AG10803 (cell line): ENCODE measurements at regions not wholly inside any gene's neighbourhood (a gene's known extent, or its start where the extent isn't known, plus 50 kb on each side); places are given as distances from the start of the nearest gene placed in this dataset.

Source experiments
- DNase-seq: peaks from one replicate; pipeline ENCODE4 v3.0.0; 2010; ENCODE audit warnings: low read depth
- H3K4me3 ChIP-seq: 2 replicates; pipeline ENCODE4 v1.5.1; 2011; ENCODE audit warnings: mild to moderate bottlenecking, low read length, control low read depth
- CTCF ChIP-seq: conservative IDR thresholded peaks from 2 replicates; pipeline ENCODE4 v1.5.1; 2011; ENCODE audit warnings: mild to moderate bottlenecking, low read length, control low read depth, inconsistent platforms

- TF ChIP-seq CTCF = no peak
- H3K4me3 ChIP-seq = no peak overlapping the region
- DNase-seq = no peak
Measured at GRCh38 chr2:15084826-15085489, 452.4 kb downstream of the LRATD1 start.

GRCh38 chr2:15092181-15092580 lies 459.7 kb downstream of the LRATD1 start:
- no peak for DNase-seq
- no peak overlapping the region for H3K4me3 ChIP-seq
- TF ChIP-seq CTCF = no peak

- peak; percentile 24 for DNase-seq
- no peak for TF ChIP-seq CTCF
- H3K4me3 ChIP-seq = no peak overlapping the region
Measured at GRCh38 chr2:15092691-15093090, 460.2 kb downstream of the LRATD1 start.

GRCh38 chr2:15094161-15094560 lies 461.6 kb downstream of the LRATD1 start:
- TF ChIP-seq CTCF = no peak
- no peak for DNase-seq
- H3K4me3 ChIP-seq = no peak overlapping the region

GRCh38 chr2:15096873-15097272 lies 464.3 kb downstream of the NBAS start:
- H3K4me3 ChIP-seq = no peak overlapping the region
- no peak for TF ChIP-seq CTCF
- DNase-seq = peak; percentile 6

- H3K4me3 ChIP-seq = no peak overlapping the region
- TF ChIP-seq CTCF = no peak
- DNase-seq = peak; percentile 30
Measured at GRCh38 chr2:15107137-15107536, 454.0 kb downstream of the NBAS start.

- no peak overlapping the region for H3K4me3 ChIP-seq
- no peak for DNase-seq
- TF ChIP-seq CTCF = no peak
Measured at GRCh38 chr2:15111718-15112117, 449.4 kb downstream of the NBAS start.
